CD4-positive, alpha-beta T cell treated with Interferon gamma for 1 hour (primary cell): ENCODE measurements at regions not wholly inside any gene's neighbourhood (a gene's known extent, or its start where the extent isn't known, plus 50 kb on each side); places are given as distances from the start of the nearest gene placed in this dataset.
"Not testable (repeated sequence)": the region's sequence is repeated elsewhere in the genome, so short reads cannot be mapped to it uniquely, and the experiment has no call there.

Experiments
- DNase-seq: peaks from one replicate; pipeline ENCODE4 v3.0.0-alpha.2; 2020

DNA sequence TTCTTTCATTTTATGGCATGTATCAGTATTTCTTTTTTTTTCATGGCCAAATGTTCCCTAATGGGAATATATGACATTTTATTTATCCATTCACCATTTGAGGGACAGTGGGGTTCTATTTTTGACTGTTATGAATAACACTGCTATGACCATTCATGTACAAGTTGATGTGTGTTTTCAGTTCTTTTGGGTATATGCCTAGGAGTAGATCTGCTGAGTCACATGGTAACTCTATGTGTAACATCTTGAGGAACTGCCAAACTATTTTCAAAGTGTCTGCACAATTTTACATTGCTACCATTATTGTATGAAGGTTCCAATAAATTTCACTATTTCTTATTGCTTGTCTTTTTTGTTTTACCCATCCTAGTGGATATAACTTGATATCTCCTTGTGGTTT is 223.0 kb downstream of the TANC2 start:
- no peak for DNase-seq

GRCh38 chr17:63189930-63190329 is 223.9 kb downstream of the TANC2 start:
- DNase-seq, result no peak

DNA sequence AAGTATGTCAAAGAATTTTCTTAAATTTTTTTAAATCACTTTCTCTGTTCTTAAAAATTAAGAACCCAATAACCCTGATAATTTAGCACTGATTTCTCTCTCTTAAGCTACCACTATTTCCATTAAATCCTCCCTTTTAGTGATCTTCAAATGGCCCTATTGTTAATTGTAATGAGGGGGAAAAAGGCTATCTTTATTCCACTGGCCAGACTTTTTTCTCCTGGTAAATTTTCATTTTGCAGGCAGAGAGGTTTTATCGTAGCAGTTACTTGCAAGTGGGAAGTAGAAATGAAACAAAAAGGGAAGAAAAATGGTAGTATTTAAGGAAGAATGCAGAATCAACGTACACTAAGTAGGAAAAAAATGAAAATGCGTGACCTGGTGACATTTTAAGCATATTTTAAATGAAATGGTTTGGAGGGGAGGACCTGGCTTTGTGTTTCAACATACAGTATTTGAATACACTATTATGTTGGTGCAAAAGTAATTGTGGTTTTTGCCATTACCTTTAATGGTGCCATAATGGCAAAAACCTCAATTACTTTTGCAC is 224.9 kb downstream of the TANC2 start:
- DNase-seq, result no peak

DNA sequence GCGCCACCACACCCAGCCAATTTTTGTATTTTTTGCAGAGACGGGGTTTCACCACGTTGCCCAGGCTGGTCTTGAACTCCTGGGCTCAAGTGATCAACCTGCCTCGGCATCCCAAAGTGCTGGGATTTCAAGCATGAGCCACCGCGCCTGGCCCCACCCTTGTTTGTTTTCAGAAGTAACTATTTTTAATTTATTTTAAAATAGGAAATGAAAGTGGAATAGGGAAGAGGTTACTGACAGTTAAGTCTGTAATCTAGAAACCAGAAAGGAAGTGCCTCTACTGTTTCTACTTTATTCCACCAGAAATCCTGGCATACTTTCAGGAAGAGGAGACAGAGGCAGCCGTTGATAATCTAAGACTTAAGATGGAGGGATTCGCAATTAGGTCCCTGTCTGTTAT is 225.6 kb downstream of the TANC2 start:
- DNase-seq, result peak; percentile 55

DNA sequence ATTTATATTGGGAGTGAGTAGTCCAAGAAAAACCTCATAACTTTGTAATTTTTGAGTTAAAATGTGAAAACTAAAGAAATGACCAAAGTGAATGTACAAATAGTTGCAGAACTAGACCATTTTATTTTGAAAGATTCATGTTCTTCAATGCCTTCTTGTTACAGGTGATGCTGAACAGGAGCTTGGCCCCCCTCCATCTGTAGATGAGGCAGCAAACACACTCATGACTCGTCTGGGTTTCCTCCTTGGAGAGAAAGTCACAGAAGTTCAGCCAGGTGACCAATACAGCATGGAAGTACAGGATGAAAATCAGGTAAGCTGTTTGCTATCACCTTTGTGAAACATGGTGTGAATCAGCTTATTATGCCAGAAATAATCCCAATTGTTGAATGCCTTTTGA is 227.8 kb downstream of the TANC2 start:
- DNase-seq, result no peak

- DNase-seq, result no peak
Observed at GRCh38 chr17:63196772-63197335, 230.8 kb downstream of the TANC2 start.

DNA sequence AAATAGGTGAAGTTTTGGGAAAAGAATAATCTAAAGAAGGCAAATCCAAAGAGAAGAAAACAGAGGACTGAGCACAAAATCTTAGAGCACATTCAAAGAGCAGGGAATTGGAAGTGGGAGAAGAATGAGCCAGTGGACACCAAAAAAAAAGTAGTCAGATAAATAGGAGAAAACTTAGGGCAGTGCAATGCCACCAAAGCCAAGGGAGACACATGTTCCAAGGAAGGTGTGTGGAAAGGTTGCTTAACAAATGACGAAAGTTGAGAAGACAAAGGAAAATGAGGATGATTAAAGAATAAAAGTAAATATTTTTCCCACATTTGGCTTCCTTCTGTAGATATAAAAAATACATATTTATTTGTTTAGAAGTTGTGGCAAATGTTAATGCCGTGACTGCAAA is 237.6 kb downstream of the TANC2 start:
- no peak for DNase-seq

GRCh38 chr17:63221939-63222338 is 224.2 kb downstream of the CYB561 start:
- no peak for DNase-seq

DNA sequence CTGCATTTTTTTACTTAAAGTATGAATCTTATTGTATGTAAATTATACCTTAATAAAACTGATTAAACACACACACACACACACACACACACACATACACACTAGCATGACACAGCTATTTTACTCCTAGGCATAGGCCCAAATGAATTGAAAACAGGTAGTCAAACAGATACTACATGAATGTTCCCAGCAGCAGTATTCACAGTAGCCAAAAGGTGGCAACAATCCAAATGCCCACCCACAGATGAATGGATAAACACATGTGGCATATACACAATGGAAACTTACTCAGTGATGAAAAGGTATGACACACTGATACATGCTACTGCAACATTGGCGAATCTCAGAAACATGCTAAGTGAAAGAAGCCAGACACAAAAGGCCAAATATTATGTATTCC is 223.5 kb downstream of the CYB561 start:
- DNase-seq, result no peak

DNA sequence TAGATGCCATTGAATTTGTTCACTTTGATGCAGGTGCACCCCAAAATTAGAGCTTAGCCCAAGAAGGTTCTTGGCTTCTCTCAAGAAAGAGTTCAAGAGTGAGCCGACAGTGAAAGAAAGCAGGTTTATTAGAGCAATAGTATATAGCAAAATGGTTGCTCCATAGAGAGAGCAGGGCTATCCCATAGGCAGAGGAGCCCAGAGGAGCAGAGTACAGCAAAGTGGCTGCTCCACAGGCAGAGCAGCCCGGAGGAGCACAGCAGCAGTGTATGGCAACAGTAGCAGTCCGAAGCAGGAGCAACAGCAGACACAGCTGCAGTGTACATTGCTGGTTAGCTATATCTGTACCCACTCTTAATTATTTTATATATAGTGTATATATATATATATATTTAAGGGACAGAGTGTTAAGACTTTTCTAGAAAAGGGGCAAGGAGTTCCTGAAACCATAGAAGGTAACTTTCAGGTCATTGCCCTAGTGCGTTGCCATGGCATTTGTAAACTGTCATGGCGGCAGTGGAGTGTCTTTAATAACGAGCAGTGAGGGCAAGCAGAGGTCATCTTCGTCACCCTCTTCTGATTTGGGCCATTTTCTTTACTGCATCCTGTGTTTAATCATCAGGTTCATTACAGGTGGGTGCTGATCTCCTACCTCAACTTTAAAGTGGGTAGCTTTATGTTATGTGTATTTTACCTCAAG is 222.7 kb downstream of the CYB561 start:
- no peak for DNase-seq

- DNase-seq, result no peak
Observed at GRCh38 chr17:63224644-63225043, 221.5 kb downstream of the CYB561 start.

- DNase-seq, result not testable (repeated sequence)
Observed at GRCh38 chr17:63226720-63227119, 219.4 kb downstream of the CYB561 start.

- DNase-seq, result not testable (repeated sequence)
Observed at GRCh38 chr17:63231015-63231620, 215.0 kb downstream of the CYB561 start.

DNA sequence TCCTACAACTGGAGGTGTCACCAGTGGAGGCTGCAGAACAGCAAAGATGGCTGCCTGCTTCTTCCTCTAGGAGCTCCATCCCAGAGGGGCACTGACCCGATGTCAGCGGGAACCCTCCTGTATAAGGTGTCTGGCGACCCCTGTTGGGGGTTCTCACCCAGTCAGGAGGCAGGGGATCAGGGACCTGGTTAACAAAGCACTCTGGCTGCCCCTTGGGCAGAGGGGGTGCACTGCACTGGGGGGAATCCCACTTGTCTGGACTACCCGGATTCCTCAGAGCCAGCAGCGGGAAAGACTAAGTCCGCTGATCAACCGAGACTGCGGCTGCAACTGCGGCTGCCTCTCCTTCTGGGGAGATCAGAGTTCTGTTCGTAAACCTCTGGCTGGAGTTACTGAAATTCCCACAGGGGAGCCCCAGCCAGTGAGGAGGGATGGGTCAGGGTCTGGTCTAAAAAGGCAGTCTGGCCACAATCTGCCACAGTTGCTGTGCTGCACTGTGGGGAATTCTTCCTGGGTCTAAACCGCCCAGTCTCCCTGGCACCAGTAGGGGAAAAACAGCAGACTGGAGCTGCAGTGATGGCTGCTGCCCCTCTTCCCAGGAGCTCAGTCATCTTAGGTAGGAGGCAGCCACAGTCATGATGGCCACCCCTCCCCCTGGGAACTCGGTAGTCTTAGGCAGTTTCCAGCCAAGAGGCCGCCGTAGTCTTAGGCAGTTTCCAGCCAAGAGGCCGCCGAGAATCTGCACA is 213.4 kb downstream of the CYB561 start:
- no peak for DNase-seq

DNA sequence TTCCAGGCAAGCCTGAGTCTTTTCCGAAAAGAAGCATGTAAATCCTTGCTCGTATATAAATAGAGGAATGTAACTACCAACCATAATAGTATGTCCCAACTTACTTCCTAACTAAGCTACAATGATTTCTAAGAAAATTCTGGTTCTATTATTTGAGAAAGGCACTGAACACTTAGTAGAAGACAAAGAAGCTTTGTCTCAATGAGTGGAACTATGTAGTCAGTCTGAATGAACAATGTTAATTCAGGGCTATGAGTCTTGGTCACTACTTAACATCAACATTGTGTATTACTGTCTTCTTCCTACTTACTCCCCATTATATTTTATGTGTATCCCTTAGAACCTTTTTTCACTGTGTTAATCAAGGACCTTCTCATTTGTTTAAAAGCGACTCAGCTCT is 206.0 kb downstream of the CYB561 start:
- no peak for DNase-seq

DNA sequence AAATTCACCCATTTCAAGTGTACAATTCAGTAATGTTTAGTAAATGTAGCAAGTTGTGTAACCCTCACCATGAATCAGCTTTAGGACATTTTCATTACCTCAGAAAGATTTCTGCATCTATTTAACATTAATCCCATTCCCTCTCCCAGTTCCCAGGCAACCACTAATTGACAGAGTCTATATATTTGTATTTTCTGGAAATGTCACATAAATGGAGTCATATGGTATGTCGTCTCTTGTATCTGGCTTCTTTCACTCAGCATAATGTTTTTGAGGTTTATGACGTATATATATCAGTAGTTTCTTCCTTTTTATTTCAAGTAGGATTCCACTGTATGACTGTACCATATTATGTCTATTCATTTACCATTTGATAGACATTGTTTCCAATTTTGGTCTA is 199.8 kb downstream of the CYB561 start:
- DNase-seq, result no peak

DNA sequence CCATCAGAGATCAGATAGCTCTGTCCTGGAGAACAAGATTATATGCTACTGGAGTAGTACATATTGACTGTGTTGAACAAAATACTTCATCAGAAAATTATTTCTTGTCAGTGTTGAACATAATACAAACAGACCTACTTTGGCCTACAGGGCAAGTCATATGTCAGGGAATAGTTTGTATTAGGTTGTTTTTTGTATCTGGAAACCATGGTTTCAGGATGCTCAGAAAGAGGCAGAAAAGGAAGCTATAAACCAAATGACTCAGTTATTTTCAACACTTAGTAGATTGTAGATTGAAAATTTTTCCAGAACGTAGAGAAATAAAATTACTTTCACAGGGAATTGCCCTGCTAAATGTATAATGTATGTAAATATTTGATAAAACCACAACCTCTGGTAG is 198.4 kb downstream of the CYB561 start:
- DNase-seq, result no peak

DNA sequence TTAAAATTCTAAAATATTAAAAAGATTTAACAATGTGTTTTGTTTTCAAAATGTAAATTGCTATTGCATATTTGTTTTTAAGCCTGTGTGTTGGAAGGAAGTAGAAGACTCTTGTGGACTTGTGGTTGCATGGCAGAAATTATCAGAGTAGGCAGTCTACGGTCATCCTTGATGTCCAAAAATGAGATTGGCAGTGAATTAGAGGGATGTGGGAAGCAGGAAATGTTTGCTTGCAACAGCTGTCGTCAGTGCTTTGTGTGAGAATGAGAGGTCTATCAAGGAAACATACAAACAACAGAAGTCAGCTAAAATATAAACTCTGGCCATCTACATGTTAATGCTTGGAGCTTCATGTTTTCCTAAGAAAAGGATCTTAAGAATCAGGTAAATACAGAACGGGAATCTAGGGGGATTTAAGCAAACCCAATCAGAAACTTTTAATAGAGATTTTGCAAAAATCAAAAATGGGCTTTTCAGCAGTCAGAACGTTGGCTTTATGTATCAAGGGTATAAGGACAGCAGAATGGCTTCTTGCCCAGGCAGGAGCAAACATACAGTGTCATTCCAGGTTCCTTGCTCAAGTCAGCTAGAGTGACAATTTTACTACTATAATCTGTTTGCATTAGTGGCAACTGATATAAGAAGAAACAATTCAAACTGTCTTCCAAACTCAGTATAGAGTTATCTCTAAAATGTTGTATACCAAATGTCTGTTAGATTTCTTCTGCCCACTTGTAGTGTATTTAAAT is 196.7 kb downstream of the CYB561 start:
- no peak for DNase-seq

DNA sequence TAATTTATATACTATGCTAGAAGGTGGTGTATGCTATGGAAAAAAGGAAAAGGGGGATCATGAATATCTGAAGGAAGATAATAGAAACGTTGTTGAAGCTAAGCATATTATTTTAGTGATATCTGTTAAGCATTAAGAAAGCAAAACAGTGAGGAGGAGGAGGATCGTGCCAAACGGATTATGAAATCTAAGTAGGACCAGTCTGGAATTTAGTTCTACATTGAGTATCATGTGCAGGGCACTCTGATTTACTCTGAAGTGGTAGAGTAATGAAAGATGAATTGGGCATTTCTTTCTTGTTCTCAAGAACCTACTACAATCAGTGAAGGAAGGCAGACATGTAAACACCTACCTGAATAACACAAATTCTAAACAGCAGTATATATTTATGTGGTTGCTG is 195.3 kb downstream of the CYB561 start:
- no peak for DNase-seq

GRCh38 chr17:63258785-63259184 is 187.3 kb downstream of the CYB561 start:
- DNase-seq, result no peak

- no peak for DNase-seq
Observed at GRCh38 chr17:63262751-63263476, 183.2 kb downstream of the CYB561 start.

DNA sequence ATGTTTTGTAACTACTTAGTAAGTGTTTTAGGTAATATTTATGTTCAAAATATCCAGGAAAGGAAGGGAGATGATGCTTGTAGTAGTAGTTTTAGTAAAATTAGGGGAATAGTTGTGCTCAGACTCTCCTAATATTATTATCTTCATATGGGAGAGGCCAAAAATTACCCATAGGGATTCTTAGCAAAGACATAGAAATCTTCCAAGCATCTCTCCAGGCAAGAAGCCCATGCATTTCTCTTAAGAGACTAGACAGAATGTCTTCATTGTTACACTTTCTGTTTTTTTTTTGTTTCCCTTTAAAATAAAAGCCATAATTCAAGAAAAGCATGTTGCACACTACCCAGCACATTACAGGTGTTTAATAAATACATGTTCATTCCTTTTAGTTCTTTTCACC is 180.6 kb downstream of the CYB561 start:
- no peak for DNase-seq
